ENCODE measurements at regions not wholly inside any gene's neighbourhood (a gene's known extent, or its start where the extent isn't known, plus 50 kb on each side); places are given as distances from the start of the nearest gene placed in this dataset.
"Not testable (repeated sequence)": the region's sequence is repeated elsewhere in the genome, so short reads cannot be mapped to it uniquely, and the experiment has no call there.

DNA sequence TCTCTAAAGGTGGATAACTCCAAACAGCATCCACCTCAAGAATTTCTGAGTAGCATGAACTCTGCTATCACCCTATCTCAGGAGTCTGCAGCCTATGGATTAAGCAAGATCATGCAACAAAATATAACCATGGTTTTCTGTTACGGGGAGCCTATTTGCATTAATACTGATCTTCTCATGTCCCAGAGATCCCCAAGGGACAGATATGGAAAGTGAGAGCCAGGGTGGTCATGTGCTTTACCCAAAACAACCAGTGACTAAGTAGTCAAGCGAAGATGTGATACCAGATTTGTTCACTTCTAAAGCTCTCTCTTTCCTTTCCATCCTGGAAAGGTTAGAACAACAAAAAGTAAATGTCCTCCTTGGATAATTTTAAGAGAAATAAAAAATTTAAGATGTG, 125.1 kb downstream of the PRRX1 start:
- DNase-seq (ENCODE audit: extremely low read depth in 1 of 11, low read depth in 9 of 11, low spot score in 4 of 11) = no peak

DNA sequence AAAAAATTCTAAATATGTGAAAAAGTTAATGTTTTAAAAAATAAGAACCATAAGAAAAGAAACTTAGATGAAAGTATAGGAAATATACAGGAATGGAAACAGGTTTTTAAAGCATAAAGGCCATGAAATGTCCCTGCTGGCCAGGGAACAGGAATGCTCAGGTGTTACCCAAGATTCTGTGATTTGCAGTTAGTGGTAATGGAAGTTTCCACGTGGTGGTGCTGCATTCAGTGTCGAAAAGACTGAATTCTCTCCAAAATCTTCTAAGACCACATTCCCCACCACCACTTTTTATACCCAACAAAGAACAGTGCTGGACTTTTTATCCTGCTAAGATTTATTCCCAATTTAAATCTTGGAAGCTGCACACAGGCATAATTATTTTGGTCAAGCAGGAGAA, 126.2 kb downstream of the PRRX1 start:
- DNase-seq (ENCODE audit: extremely low read depth in 1 of 11, low read depth in 9 of 11, low spot score in 4 of 11) = no peak

DNA sequence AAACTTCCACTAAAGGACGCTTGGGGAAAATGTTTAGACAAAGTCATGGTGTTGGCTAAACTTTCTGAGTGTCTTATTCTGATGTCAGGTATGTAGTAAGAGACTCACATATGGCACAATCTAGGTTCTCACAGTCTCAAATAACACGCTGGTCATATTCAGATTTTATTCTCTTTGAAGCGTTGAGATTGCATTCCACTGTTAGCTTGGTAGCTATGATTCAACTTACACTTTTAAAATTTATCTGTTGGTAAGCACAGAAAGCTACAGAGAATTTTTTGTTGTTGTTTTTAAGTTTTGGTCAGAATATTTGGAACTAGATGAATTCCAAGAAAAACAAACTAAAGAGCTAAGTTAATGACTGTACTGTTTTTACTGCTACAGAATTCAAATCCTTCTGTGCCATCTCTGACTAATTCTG, 126.7 kb downstream of the PRRX1 start:
- no peak for DNase-seq (ENCODE audit: extremely low read depth in 1 of 11, low read depth in 9 of 11, low spot score in 4 of 11)

DNA sequence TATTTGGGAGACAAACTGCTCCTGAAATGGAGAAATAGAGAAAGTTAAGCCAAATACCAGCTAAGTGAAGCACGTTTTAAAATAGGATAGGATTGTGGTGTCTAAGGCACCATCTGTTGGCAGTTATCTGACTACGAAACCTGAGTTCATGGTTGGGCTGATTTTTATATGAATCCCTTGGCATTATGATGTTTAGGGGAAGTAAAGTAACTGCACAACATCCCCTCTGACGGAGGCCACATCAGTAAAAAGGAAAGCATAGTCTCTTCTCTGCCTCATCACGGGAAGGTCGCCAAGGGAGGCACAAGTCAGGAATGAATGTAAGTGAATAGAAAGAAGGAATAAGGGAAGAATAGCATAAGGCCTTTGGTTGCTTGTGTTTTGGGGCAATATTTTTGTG, 128.0 kb downstream of the PRRX1 start:
- no peak for DNase-seq (ENCODE audit: extremely low read depth in 1 of 11, low read depth in 9 of 11, low spot score in 4 of 11)

DNA sequence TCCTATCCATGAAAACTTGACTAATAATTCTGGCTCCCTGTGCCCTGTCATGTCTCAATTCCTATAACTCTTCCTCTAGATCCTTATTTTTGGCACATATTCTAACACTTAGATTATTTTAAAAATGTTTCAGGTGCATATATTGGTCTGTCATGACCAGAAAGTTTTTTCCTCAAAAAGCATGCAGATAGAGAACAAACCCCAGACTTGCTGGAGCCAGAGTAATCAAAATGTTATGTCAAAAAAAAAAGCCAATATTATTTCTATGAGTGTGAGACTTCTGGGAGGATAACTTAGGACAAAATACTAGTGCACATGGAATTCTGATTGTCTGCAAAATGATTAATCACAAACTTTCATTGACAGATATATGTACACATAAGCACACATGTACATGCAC, 135.1 kb upstream of the MROH9 start:
- DNase-seq (ENCODE audit: extremely low read depth in 1 of 11, low read depth in 9 of 11, low spot score in 4 of 11) = no peak

DNA sequence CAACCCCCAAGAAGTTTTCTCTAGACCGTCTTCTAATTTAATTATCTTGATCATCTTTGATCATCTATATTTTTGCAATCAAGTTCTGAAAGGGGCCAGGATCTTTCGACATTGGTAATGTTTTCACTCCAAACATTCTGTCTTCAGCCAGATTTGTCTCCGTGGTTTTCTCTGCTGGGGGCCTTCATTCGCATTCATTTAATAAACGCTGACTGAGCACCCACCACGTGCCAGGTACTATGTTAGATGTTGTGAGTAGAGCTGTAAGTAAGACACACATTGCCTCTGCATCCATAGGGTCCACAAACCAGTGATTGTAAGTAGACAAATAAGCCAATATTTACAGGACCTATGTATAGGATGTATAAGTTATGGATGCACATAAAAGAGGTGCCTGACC, 134.5 kb upstream of the MROH9 start:
- DNase-seq (ENCODE audit: extremely low read depth in 1 of 11, low read depth in 9 of 11, low spot score in 4 of 11) = no peak

DNA sequence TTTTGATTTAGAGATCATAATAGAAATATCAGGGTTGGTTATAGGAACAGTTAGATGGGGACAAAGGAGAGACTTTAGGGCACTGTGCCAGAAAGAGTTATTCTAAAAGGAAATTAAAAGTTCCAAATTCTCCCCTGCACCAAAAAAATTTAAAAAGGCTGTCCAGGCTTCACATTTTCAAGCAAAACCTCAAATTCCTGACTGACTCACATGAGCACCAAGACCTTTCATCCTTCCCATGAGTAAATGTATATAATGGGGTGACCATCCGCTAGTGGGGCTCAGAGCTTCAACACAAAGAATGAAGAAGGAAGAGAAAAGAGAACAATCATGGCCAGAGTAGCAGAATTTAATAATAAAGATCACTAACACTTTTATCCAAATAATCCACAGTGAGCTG, 131.6 kb upstream of the MROH9 start:
- no peak for DNase-seq (ENCODE audit: extremely low read depth in 1 of 11, low read depth in 9 of 11, low spot score in 4 of 11)

DNA sequence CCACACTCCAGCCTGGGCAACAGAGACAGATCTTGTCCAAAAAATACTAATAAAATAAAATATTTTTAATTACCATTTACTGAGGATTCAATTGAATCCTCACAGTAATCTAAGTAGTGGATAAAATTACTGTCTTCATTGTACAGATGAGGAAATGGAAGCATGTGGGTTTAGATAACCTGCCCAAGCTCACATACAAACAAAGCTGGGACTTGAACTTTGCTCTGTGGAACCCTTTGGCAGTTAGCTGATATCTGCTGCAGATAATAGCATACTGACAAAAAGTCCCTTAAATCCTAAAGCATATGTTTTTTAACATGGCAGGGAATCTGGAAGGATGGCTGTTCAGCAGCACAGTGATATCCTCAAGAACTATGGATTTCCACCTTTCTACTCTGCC, 130.9 kb upstream of the MROH9 start:
- no peak for DNase-seq (ENCODE audit: extremely low read depth in 1 of 11, low read depth in 9 of 11, low spot score in 4 of 11)

DNA sequence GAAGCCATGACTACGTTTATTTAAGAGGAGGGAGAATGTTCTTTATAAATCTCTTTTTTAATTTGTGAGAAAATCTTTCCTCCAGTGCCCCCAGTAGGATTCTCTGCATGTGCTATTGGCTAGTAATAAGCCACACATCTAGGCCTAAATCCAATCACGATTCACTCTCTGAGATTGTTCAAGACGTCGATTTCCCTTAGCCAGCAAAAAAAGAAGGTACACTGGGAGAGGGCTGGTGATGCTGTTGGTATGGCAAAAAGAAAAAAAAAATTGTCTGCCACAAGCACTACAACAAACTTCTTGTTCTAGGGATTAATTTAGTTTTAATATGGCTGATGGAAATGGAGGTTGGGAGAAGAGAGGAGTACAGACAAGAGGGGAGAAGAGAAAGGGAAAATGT, 130.5 kb upstream of the MROH9 start:
- no peak for DNase-seq (ENCODE audit: extremely low read depth in 1 of 11, low read depth in 9 of 11, low spot score in 4 of 11)

DNA sequence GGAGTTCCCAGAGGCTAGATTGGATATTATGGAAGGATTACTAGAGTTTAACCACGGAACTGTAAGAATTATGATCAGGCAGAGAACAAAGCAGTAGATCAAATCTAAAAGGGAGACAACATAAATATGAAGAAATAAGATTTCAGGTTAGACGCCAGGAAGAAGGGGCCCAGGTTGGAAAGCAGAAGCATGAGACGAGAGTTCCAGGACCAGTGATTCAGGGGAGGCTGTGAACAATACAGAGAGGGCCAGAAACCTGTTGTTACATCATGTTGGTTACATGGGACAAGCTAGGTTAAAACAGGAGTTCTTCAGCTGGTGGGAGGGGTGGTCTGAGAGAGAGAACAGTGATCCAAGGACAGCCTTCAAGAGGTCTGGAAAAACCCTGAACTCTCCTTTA, 128.4 kb upstream of the MROH9 start:
- DNase-seq (ENCODE audit: extremely low read depth in 1 of 11, low read depth in 9 of 11, low spot score in 4 of 11) = no peak

DNA sequence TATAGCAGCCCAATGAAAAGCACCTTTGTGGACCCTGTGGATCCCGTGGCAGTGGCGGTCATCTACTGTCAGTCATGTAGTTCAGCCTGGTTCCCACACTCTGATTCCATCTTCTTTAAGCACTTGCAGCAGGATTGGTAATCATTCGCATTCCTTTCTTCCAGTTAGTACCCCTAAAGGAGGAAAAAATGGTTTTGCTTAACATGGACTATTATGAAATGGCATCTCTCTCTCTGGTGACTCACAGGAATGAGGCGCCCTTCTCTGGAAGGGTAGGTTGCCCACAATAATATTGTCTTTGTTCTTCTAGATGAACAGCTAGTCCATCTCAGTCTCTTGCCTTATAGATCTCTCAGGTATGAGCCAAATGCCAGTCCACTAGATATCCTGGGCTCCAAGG, 127.9 kb upstream of the MROH9 start:
- no peak for DNase-seq (ENCODE audit: extremely low read depth in 1 of 11, low read depth in 9 of 11, low spot score in 4 of 11)

DNA sequence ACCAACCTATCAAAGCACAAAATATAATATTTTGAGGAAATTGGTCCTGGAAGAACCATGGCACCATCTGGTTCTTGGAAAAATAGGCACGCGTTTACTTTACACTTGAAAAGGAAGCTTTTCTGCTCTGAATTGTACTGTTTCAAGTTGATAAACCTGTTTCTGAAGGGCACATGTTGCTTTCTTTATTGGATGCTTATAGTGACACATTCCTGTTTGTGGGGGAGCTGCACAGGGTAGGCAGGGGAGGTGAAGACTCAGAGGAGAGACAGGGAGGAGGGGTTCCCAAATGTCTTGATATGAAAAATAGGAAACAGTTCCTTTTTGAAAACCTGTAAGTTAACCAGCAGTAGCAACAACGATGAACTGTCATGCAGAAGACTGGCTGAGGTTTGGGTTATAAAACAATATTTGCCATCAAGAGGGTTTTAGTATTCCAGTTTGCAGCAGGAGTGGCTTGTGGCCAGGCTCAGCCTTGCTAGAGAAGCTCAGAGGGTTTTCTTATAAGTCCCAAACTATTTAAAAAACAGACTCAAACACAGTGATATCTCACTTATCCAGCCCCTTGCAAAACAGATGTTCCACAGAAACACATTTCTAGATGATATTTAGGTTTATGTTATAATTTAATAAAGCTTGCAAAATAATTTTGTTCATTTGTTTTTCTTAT, 127.0 kb upstream of the MROH9 start:
- DNase-seq (ENCODE audit: extremely low read depth in 1 of 11, low read depth in 9 of 11, low spot score in 4 of 11) = no peak

DNA sequence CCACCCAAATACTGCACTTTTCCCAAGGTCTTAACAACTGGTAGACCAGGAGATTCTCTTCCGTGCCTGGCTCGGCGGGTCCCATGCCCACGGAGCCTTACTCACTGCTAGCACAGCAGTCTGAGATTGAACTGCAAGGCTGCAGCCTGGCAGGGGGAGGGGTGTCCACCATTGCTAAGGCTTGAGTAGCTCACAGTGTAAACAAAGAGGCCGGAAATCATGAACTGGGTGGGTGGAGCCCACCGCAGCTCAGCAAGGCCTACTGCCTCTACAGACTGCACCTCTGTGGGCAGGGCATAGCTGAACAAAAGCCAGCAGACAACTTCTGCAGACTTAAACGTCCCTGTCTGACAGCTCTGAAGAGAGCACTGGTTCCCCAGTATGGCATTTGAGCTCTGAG, 124.3 kb upstream of the MROH9 start:
- not testable (repeated sequence) for DNase-seq (ENCODE audit: extremely low read depth in 1 of 11, low read depth in 9 of 11, low spot score in 4 of 11)

DNA sequence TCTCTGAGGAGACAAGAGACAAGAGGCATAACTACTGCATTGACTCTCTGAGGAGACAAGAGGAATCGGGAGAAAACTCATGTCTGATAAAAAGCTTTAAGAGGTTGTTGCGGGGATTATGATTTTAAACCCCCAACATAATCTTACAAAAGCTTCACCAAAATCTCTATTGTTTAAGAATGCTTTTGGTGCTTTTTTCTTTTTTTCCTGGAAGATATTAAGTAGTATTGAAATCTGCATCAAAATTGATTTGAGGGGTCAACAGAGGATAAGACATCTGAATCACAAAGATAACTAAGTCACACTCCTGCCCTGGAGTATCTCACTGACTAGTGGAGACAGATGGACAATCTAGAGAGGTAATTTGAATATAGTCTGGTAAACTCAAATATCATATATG, 115.6 kb upstream of the MROH9 start:
- no peak for DNase-seq (ENCODE audit: extremely low read depth in 1 of 11, low read depth in 9 of 11, low spot score in 4 of 11)

DNA sequence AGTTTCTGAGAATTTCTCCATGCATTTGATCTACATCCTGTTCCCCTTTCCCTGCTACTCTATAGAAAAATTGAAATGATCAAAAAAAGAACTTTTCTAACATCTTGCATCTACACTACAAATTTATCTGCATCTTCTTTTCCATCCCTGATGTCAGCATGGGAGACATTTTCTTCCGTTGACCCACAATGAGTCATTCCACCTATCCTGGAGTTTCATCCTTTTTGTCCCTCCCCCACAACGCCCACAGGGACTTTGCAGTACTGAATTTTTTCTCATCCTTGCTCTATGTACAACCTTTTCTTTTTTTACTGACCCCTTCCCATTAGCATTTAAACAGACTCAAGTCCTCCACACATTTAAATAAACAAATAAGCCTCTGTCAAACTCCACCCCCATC, 112.2 kb upstream of the MROH9 start:
- no peak for DNase-seq (ENCODE audit: extremely low read depth in 1 of 11, low read depth in 9 of 11, low spot score in 4 of 11)

DNA sequence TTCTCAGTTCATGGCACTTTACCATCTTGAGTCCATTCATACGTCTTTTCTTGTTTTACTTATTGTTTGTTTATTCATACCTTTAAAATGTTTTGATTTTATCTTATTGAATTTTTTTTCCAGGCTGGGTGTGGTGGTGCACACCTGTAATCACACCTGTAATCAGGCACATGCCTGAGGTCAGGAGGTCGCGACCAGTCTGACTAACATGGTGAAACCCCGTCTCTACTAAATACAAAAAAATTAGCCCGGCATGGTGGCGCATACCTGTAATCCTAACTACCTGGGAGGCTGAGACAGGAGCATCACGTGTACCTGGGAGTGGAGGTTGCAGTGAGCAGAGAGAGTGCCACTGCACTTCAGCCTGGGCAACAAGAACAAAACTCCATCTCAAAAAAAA, 104.1 kb upstream of the MROH9 start:
- no peak for DNase-seq (ENCODE audit: extremely low read depth in 1 of 11, low read depth in 9 of 11, low spot score in 4 of 11)

DNA sequence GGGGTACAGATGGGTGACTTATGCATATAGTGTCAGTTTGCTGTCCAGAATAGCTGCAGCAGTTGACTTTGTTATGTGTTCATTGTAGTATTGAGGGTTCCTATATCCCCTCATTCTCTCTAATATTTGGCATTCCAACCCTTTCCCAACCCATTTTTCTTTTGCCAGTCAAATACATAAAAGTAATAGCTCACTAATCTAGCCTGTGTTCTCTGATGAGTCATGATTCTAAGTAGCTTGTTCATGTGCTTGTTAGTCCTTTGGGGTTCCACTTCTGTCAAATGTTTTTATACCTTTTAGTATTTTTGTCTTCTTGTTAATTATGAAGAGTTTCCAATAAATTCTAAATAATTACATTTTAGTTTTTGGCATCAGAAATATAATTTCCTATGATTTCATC, 99.2 kb upstream of the MROH9 start:
- no peak for DNase-seq (ENCODE audit: extremely low read depth in 1 of 11, low read depth in 9 of 11, low spot score in 4 of 11)

DNA sequence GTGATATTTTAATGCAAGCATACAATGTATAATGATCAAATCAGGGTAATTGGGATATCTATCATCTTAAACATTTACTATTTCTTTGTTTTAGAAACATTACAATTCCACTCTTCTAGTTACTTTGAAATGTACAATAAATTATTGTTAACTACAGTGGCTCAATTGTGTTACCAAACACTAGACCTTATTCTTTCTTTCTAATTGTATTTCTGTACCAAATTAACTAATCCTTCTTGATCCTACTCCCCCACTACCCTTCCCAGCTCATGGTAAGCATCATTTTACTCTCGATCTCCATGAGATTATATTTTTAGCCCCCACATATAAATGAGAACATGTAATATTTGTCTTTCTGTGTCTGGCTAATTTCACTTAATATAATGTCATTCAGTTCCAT, 95.0 kb upstream of the MROH9 start:
- no peak for DNase-seq (ENCODE audit: extremely low read depth in 1 of 11, low read depth in 9 of 11, low spot score in 4 of 11)

DNA sequence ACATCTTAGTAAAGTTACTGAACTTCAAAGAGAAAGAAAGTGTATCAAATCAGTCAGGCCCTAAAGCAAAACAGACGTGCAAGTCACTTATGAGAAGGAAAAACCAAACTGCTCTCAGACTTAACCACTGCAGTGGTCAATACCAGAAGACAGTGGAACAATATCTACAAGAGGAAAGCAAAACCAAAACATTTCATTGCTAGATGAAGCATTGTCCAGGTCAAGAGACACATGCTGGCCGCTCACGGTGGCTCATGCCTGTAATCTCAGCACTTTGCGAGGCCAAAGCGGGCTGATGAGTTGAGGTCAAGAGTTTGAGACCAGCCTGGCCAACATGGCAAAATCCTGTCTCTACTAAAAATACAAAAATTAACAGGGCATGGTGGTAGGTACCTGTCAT, 82.0 kb upstream of the MROH9 start:
- DNase-seq (ENCODE audit: extremely low read depth in 1 of 11, low read depth in 9 of 11, low spot score in 4 of 11) = no peak

DNA sequence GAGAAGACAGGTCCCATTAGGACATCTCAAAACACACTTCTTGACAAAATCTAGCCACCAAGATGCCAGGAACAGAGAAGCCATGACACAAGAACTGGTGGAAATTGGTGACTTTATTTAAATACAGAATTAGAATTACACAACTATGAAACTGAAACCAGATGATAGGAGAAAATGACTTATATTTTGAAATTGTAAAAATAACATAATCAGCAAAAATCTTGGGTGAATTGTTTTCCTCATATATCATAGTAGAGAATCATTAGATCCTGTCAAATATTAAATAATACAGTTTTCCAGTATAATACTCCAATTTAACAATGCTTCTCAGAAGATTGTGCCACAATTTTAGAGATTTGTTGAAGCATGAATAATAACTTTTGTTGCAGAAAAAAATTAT, 81.5 kb upstream of the MROH9 start:
- DNase-seq (ENCODE audit: extremely low read depth in 1 of 11, low read depth in 9 of 11, low spot score in 4 of 11) = no peak

DNA sequence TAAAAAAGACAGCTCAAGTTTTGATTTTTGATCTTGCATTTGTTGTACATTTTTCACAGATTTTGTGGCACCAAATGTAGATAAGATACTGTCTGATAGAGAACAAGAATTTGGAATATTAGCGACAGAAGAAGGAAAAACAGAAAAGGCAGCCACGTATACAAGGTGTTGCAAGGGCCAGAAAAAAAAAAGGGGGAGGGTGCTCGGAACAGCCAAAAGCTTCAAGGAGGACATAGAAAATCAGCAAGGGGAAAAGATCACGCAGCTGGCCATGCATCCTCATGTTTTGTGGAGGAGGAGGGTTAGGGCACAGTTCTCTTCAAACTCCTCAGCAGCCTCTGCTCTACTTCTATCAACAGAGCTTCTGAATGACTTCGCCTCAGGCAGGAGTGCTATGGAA, 80.7 kb upstream of the MROH9 start:
- DNase-seq (ENCODE audit: extremely low read depth in 1 of 11, low read depth in 9 of 11, low spot score in 4 of 11) = no peak

DNA sequence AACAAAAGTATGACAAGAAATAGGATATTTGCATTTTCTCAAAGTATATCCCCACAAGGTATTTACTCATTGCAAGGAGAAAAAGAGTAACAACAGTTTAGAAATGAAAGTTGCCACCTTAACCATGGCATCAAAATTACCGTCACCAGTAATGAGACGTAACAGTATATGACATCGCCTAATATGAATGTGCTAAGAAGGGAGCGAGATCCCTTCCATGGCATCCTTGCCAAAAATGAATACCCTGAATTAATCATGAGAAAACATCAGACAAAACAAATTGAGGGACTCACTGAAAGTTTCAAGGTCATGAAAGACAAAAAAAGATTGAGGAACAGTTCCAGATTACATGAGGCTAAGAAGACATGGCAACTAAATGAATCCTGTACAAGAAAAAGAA, 78.9 kb upstream of the MROH9 start:
- DNase-seq (ENCODE audit: extremely low read depth in 1 of 11, low read depth in 9 of 11, low spot score in 4 of 11) = no peak

Data from renal cortex interstitium (tissue), 11 donors.